Aorta (tissue), 5 donors: ENCODE measurements at regions not wholly inside any gene's neighbourhood (a gene's known extent, or its start where the extent isn't known, plus 50 kb on each side); places are given as distances from the start of the nearest gene placed in this dataset.
"Not testable (repeated sequence)": the region's sequence is repeated elsewhere in the genome, so short reads cannot be mapped to it uniquely, and the experiment has no call there.

Source experiments
- ATAC-seq: fragments of 200-7000 bp; cut with Tn5 transposase; one replicate; pipeline ENCODE4 v1.9.1; 2022; ENCODE audit warnings: moderate library complexity; ENCODE audit not compliant: low FRiP score
- DNase-seq, 2 donors: peaks; one replicate each; pipeline ENCODE4 v3.0.0-alpha.2; 2020
- H3K27ac ChIP-seq, 2 donors: one replicate each; pipeline ENCODE4 v1.5.1; 2013; ENCODE audit warnings: low read length in 2 of 2, mild to moderate bottlenecking in 2 of 2, moderate library complexity in 2 of 2, control low read depth in 1 of 2, inconsistent platforms in 1 of 2, low read depth in 1 of 2
- H3K27me3 ChIP-seq, 2 donors: one replicate each; pipeline ENCODE4 v1.6.1; 2013; ENCODE audit warnings: control low read depth in 1 of 2, low read length in 1 of 2, mild to moderate bottlenecking in 1 of 2, moderate library complexity in 1 of 2; ENCODE audit not compliant: insufficient read depth in 2 of 2, control insufficient read depth in 1 of 2
- H3K36me3 ChIP-seq, 2 donors: one replicate each; pipeline ENCODE4 v1.6.1; 2013; ENCODE audit warnings: control low read depth in 1 of 2, low read length in 1 of 2, mild to moderate bottlenecking in 1 of 2; ENCODE audit not compliant: insufficient read depth in 2 of 2, control insufficient read depth in 1 of 2
- H3K4me1 ChIP-seq, 2 donors: one replicate each; pipeline ENCODE4 v1.6.1; 2013; ENCODE audit warnings: low read length in 2 of 2, control low read depth in 1 of 2, mild to moderate bottlenecking in 1 of 2, moderate library complexity in 1 of 2; ENCODE audit not compliant: insufficient read depth in 2 of 2, control insufficient read depth in 1 of 2
- H3K4me3 ChIP-seq, 2 donors: one replicate each; pipeline ENCODE4 v1.5.1; 2013; ENCODE audit warnings: low read length in 2 of 2, control low read depth in 1 of 2, mild to moderate bottlenecking in 1 of 2
- H3K9me3 ChIP-seq: one replicate; pipeline ENCODE4 v1.6.1; 2013; ENCODE audit warnings: mild to moderate bottlenecking, low read length; ENCODE audit not compliant: control insufficient read depth
- WGBS, 2 donors: extraction: QIAGEN DNeasy Blood & Tissue Kit; methylation state at CpG; one replicate each; pipeline ENCODE4 v1.1.7; 2013; 5-methylcytosine and 5-hydroxymethylcytosine counted together
- intact Hi-C, 2 donors: fragments of 100-400 bp; cut with DNase I; formaldehyde crosslinking; loops; one replicate each; pipeline versions ENCODE4 v1.14.2 to v1.15.0; 2022
- donor health status: healthy with polysubstance abuse.
- donor health status: Bipolar disorder and iron deficiency.
- donor health status: DM: no; HTN: no; CAD: no.
- donor health status: DM: no; HTN: no; CAD: no.
- donor health status: DM: yes; HTN: yes; CAD: no.

GRCh38 chr14:71165121-71166031 lies 258.1 kb downstream of the PCNX1 start:
- 69 to 70% methylated on average over 15 of the region's 15 CpGs for WGBS, 2 donors
- DNase-seq (no peak), ATAC-seq (peak; percentile 44)
- H3K36me3 ChIP-seq, result no peaks in the 10 kb centered on the region
- no peaks in the 10 kb centered on the region for H3K4me1 ChIP-seq
- no peaks in the 10 kb centered on the region for H3K9me3 ChIP-seq
- H3K27me3 ChIP-seq, result no peaks in the 10 kb centered on the region
- intact Hi-C loops, result loop anchor here in 1 of 2 donors (5.0 kb wide), 1 partner anchor 157 kb away; the partner anchor contains the start of gene SIPA1L1
- no peak overlapping the region for H3K4me3 ChIP-seq
- no peak overlapping the region for H3K27ac ChIP-seq

DNA sequence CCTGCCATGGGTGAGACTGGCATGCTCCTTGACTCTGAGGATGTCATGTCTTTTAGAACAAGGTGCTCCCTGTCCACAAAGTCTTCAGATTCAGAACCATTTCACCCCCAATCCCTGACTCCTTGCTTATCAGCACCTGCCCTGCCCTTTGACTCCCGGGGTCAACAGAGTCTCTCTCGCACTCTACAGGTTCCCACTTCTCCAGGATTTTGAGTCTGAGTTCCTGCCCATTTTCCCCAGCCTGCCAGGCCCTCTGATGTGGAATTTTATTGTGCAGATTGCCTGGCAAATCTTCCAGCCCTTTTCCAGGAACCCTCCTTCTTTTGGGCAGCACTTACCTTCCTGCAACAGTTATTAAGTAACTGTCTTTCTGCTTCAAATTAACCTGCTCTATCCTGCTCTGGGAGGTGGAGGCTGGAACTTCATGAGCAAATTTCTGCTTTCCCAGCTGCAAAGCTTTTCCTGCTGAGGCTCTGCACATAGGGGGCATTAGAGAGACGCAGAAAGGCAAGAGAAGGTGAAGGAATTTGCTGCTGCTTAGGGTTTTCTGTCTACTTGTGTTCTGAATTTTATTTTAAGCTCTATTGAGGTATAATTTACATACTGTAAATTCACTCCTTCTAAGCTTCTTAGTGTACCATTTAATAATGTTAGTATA lies 259.1 kb downstream of the PCNX1 start:
- DNase-seq (no peak), ATAC-seq (no peak)
- no peaks in the 10 kb centered on the region for H3K36me3 ChIP-seq
- H3K27me3 ChIP-seq, result no peaks in the 10 kb centered on the region
- no peaks in the 10 kb centered on the region for H3K4me1 ChIP-seq
- H3K27ac ChIP-seq, result no peak overlapping the region
- no peak overlapping the region for H3K4me3 ChIP-seq
- H3K9me3 ChIP-seq, result no peaks in the 10 kb centered on the region
- intact Hi-C loops, result loop anchor here in 1 of 2 donors (5.0 kb wide), 1 partner anchor 156 kb away; the partner anchor contains the start of gene SIPA1L1
- WGBS, 2 donors, result 38 to 51% methylated on average over 3 of the region's 3 CpGs

- not testable (repeated sequence) for H3K36me3 ChIP-seq, H3K4me3 ChIP-seq, H3K4me1 ChIP-seq, H3K27me3 ChIP-seq, ATAC-seq, H3K9me3 ChIP-seq, H3K27ac ChIP-seq, DNase-seq
- intact Hi-C loops, result loop anchor here in 1 of 2 donors (5.0 kb wide), 1 partner anchor 155 kb away; the partner anchor contains the start of gene SIPA1L1
- WGBS, 2 donors, result 96 to 98% methylated on average over 40 to 48 of the region's 48 CpGs
These were observed 260.2 kb downstream of the PCNX1 start for GRCh38 chr14:71167325-71167950.

DNA sequence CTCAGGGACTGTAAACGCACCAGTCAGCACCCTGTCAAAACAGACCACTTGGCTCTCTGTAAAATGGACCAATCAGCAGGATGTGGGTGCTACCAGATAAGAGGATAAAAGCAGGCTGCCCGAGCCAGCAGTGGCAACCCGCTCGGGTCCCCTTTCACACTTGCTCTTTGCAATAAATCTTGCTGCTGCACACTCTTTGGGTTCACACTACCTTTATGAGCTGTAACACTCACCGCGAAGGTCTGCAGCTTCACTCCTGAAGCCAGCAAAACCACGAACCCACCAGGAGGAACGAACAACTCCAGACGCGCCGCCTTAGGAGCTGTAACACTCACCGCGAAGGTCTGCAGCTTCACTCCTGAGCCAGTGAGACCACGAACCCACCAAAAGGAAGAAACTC lies 260.9 kb downstream of the PCNX1 start:
- not testable (repeated sequence) for H3K4me3 ChIP-seq, ATAC-seq, H3K36me3 ChIP-seq, H3K4me1 ChIP-seq, H3K27me3 ChIP-seq, H3K9me3 ChIP-seq, DNase-seq, H3K27ac ChIP-seq
- 78 to 80% methylated on average over 14 of the region's 14 CpGs for WGBS, 2 donors
- intact Hi-C loops, result loop anchor here in 1 of 2 donors (5.0 kb wide), 1 partner anchor 154 kb away; the partner anchor contains the start of gene SIPA1L1

- Histone ChIP-seq H3K4me3 (no peak overlapping the region), H3K4me1 (no peaks in the 10 kb centered on the region), H3K27ac (no peak overlapping the region), H3K36me3 (no peaks in the 10 kb centered on the region), H3K27me3 (no peaks in the 10 kb centered on the region), H3K9me3 (no peaks in the 10 kb centered on the region)
- no peak for DNase-seq
- ATAC-seq, result no peak
- intact Hi-C loops, result loop anchor here in 1 of 2 donors (5.0 kb wide), 1 partner anchor 154 kb away; the partner anchor contains the start of gene SIPA1L1
- WGBS, 2 donors, result 93% methylated on average over 17 of the region's 17 CpGs
These were observed 261.5 kb downstream of the PCNX1 start for GRCh38 chr14:71168564-71169427.

GRCh38 chr14:71169861-71170260 lies 262.6 kb downstream of the PCNX1 start:
- ATAC-seq (no peak), DNase-seq (no peak)
- Histone ChIP-seq H3K36me3 (no peaks in the 10 kb centered on the region), H3K27ac (no peak overlapping the region), H3K27me3 (no peaks in the 10 kb centered on the region), H3K9me3 (no peaks in the 10 kb centered on the region), H3K4me1 (no peaks in the 10 kb centered on the region), H3K4me3 (no peak overlapping the region)
- WGBS, 2 donors, result 93 to 94% methylated on average over 5 of the region's 5 CpGs
- intact Hi-C loops, result loop anchor here in 1 of 2 donors (5.0 kb wide), 1 partner anchor 152 kb away; the partner anchor contains the start of gene SIPA1L1

DNA sequence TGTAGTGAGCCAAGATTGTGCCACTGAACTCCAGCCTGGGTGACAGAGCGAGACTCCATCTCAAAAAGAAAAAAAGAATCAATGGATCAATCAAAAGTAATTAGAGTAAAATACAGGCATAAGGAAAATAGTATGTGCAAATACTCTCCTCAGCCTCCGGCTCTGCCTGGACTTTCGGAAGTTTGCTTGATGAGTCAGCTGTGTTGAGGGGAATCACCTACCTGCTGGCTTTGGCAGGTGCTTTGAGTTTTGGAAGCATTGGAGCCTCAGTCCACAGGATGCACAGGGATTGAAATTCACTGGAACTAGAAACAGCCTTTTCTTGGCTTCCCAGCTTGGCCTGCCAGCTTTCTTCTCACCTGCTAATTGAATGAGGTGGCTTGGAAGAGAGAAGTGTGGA lies 268.2 kb downstream of the PCNX1 start:
- intact Hi-C loops, result no loop called here
- no peaks in the 10 kb centered on the region for H3K27me3 ChIP-seq
- 92 to 93% methylated on average over 3 of the region's 3 CpGs for WGBS, 2 donors
- no peak overlapping the region for H3K4me3 ChIP-seq
- no peaks in the 10 kb centered on the region for H3K4me1 ChIP-seq
- H3K9me3 ChIP-seq, result no peaks in the 10 kb centered on the region
- H3K36me3 ChIP-seq, result no peaks in the 10 kb centered on the region
- ATAC-seq (no peak), DNase-seq (peak in 1 of 2 donors; percentile 12)
- no peak overlapping the region for H3K27ac ChIP-seq

GRCh38 chr14:71179066-71179465 lies 271.8 kb downstream of the PCNX1 start:
- 94 to 95% methylated on average over 5 of the region's 5 CpGs for WGBS, 2 donors
- Histone ChIP-seq H3K36me3 (no peaks in the 10 kb centered on the region), H3K4me1 (no peaks in the 10 kb centered on the region), H3K27me3 (no peaks in the 10 kb centered on the region), H3K27ac (no peak overlapping the region), H3K9me3 (no peaks in the 10 kb centered on the region), H3K4me3 (no peak overlapping the region)
- ATAC-seq (no peak), DNase-seq (no peak)
- intact Hi-C loops, result no loop called here
